ENCODE measurements at regions not wholly inside any gene's neighbourhood (a gene's known extent, or its start where the extent isn't known, plus 50 kb on each side); places are given as distances from the start of the nearest gene placed in this dataset.

- no peak for TF ChIP-seq NFIX (CRISPR knock-in tag; IDR thresholded peaks at IDR 0.05; ENCODE audit: low read depth)
Measured at GRCh38 chr9:80218328-80218727, 646.6 kb downstream of the TLE4 start (continued).

DNA sequence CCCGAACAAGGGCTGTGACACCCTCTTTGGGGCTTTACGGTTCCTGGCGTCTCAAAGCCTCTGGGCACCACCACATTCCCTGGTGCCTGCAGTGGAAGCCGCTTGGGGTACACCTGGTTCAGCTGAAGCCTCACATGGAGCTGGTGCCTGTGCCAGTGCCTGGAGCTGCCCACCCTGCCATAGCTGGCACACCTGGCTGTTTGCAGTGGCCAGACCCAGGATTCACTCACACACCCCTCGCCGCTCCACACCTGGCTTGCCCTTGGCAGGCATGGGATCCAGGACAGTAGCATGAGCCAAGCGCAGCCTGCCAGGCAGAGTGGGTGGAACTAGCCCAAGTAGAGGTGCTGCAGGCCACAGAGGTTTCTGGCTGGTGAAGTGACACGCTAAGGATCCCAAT, 641.8 kb downstream of the TLE4 start:
- Histone ChIP-seq H2AFZ (ENCODE audit: low read depth, low read length) (no peak overlapping the region), H3K4me1 (replicated peaks in 1 of 2; ENCODE audit: control insufficient read depth in 2 of 2, insufficient read depth in 2 of 2, low read length in 2 of 2) (no peaks in the 10 kb centered on the region), H3K36me3 (ENCODE audit: control insufficient read depth, insufficient read depth, low read length) (no peaks in the 10 kb centered on the region), H3K9me1 (ENCODE audit: control insufficient read depth, insufficient read depth, low read length) (no peaks in the 10 kb centered on the region), H3K27ac (ENCODE audit: extremely low read depth, low read depth, low read length) (no peak overlapping the region), H3K27me3 (ENCODE audit: control insufficient read depth in 2 of 2, insufficient read depth in 2 of 2, low read length in 2 of 2) (no peaks in the 10 kb centered on the region), H4K20me1 (replicated peaks; ENCODE audit: control insufficient read depth, insufficient read depth, low read length) (no peaks in the 10 kb centered on the region), H3K4me2 (ENCODE audit: insufficient read depth, low read length) (no peak overlapping the region), H3K9me3 (replicated peaks; ENCODE audit: control insufficient read depth, insufficient read depth, low read depth, low read length) (no peaks in the 10 kb centered on the region), H3K79me2 (ENCODE audit: control insufficient read depth, insufficient read depth, low read length) (no peaks in the 10 kb centered on the region), H3K4me3 (no peak overlapping the region), H3K9ac (ENCODE audit: insufficient read depth in 1 of 2, low read depth in 2 of 2, low read length in 2 of 2) (no peak overlapping the region)
- BruUV-seq (replicated peaks): no TSS peak
- FAIRE-seq (no peak), ATAC-seq (no peak), DNase-seq (ENCODE audit: extremely low read depth in 1 of 4, low spot score in 3 of 4) (no peak)
- intact Hi-C loops (cut with micrococcal nuclease) (no loop called here), in situ Hi-C loops (cut with MboI) (no loop called here)
- CTCF ChIA-PET (ENCODE audit: low intra/inter-chr PET ratio): no interaction called here
- WGBS (ENCODE audit: insufficient coverage, low coverage, missing lambda C conversion rate): 5% methylated on average over 6 of the region's 8 CpGs
- POLR2A ChIA-PET: no interaction called here
- no peak for TF ChIP-seq HNRNPLL (IDR thresholded peaks at IDR 0.05; ENCODE audit: low read depth, low read length, poor library complexity, severe bottlenecking)
- TF ChIP-seq RBFOX2 (IDR thresholded peaks at IDR 0.05; ENCODE audit: low read depth, low read length): no peak
- TF ChIP-seq MCM2 (IDR thresholded peaks at IDR 0.05; ENCODE audit: low read depth): no peak
- TF ChIP-seq CCAR2 (IDR thresholded peaks at IDR 0.05; ENCODE audit: low read depth, low read length): no peak
- no peak for TF ChIP-seq ZNF316 (IDR thresholded peaks at IDR 0.05)
- no peak for TF ChIP-seq SETDB1 (IDR thresholded peaks at IDR 0.05; ENCODE audit: low read length)
- no peak for TF ChIP-seq ADNP (tag; IDR thresholded peaks at IDR 0.05)
- TF ChIP-seq XRCC4 (IDR thresholded peaks at IDR 0.05; ENCODE audit: extremely low read depth, insufficient read depth, insufficient read length): no peak
- TF ChIP-seq KAT7 (CRISPR knock-in tag; IDR thresholded peaks at IDR 0.05; ENCODE audit: borderline replicate concordance): no peak
- no peak for TF ChIP-seq ESRRA (IDR thresholded peaks at IDR 0.05; ENCODE audit: borderline replicate concordance, low read depth)
- no peak for TF ChIP-seq NFE2L1 (tag; IDR thresholded peaks at IDR 0.05; ENCODE audit: borderline replicate concordance, low read depth)
- TF ChIP-seq, protein P1, sequence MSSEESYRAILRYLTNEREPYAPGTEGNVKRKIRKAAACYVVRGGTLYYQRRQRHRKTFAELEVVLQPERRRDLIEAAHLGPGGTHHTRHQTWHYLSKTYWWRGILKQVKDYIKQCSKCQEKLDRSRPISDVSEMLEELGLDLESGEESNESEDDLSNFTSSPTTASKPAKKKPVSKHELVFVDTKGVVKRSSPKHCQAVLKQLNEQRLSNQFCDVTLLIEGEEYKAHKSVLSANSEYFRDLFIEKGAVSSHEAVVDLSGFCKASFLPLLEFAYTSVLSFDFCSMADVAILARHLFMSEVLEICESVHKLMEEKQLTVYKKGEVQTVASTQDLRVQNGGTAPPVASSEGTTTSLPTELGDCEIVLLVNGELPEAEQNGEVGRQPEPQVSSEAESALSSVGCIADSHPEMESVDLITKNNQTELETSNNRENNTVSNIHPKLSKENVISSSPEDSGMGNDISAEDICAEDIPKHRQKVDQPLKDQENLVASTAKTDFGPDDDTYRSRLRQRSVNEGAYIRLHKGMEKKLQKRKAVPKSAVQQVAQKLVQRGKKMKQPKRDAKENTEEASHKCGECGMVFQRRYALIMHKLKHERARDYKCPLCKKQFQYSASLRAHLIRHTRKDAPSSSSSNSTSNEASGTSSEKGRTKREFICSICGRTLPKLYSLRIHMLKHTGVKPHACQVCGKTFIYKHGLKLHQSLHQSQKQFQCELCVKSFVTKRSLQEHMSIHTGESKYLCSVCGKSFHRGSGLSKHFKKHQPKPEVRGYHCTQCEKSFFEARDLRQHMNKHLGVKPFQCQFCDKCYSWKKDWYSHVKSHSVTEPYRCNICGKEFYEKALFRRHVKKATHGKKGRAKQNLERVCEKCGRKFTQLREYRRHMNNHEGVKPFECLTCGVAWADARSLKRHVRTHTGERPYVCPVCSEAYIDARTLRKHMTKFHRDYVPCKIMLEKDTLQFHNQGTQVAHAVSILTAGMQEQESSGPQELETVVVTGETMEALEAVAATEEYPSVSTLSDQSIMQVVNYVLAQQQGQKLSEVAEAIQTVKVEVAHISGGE (CRISPR knock-in tag; IDR thresholded peaks at IDR 0.05): no peak
- no peak for TF ChIP-seq DEAF1 (CRISPR knock-in tag; IDR thresholded peaks at IDR 0.05)
- TF ChIP-seq ZFX (CRISPR knock-in tag; IDR thresholded peaks at IDR 0.05): no peak
- TF ChIP-seq MCM5 (IDR thresholded peaks at IDR 0.05; ENCODE audit: low read depth): no peak
- TF ChIP-seq IRF1 (CRISPR knock-in tag; IDR thresholded peaks at IDR 0.05; ENCODE audit: borderline replicate concordance): no peak
- no peak for TF ChIP-seq PHTF2 (CRISPR knock-in tag; IDR thresholded peaks at IDR 0.05)
